HG03442 (cell line): ENCODE measurements at regions not wholly inside any gene's neighbourhood (a gene's known extent, or its start where the extent isn't known, plus 50 kb on each side); places are given as distances from the start of the nearest gene placed in this dataset.
"Not testable (repeated sequence)": the region's sequence is repeated elsewhere in the genome, so short reads cannot be mapped to it uniquely, and the experiment has no call there.

Experiments used
- ATAC-seq: cut with Tn5 transposase; IDR thresholded peaks from one replicate; pipeline ENCODE4 v1.9.1; 2021; ENCODE audit warnings: mild to moderate bottlenecking, moderate library complexity; ENCODE audit not compliant: unreplicated experiment

DNA sequence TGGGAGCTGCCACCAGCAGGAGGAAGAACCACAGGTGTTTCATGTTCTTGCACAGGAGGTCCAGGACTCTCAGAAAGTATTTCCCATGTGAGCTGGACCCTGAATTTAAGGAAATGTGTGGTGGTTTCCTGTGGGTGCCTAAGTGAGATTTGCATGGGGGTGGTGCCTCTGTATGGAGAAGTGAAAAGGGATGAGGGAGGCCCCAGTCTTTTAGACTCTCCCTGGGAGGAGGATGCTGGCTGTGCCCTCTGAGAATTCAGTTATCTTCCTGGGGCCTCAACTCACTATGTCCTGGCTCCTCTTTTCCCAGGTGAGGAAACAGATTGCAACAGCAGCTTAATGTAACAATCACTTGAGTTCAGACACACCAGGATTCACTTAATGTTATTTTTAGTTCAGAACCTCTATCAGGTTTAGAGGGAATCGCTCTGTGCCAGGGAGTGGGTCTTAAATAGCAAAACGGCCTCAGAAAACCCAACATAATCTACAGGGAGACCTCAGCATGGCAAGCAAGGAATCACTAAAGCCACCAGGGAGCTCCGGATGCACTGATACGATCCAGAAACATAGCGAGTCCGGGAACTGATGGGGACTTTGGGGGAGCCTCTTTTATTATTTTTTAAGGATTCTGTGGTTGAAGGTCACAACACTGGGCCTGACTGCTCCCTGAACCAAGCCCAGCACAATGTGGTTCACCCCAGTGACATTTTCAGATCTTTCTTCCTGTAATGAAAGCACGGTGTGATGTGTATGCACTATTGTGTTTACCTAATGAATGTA, 823.5 kb downstream of the TMEM121 start:
- not testable (repeated sequence) for ATAC-seq

DNA sequence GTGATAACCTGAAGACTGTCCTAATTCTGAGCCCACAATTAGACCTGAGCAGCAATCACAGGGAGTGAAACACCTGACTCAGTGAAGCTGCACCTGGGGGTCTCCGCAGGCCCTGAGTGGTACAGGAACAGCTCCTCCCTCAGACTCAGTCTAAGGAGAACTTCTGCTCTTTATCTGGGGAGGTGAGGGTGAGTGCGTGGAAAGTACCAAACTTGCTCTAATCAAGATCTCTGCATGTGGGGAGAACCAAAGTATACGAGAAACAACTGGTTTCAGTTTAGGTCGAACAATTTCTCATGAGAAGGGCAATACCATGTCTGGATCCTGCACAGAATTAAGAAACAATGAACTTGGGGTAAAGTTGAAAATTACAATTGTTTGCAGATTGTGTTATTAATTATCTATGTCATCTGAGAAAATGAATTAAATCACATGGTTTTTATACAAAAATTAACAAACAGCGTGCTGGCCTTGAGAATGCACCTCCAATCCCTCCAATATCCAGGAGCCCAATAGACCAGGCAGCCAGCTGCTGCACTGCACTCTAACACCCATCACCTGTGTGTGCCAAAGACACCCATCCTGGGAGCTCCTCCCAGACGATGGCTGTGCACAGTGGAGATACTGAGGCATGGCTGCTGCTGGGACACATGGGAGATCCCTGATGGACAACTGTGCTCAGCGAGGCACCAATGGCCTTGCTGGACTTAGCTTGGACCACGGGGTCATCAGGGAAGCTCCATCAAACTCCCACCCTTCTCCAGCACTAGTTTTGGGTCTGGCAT, 828.8 kb downstream of the TMEM121 start:
- ATAC-seq = not testable (repeated sequence)

DNA sequence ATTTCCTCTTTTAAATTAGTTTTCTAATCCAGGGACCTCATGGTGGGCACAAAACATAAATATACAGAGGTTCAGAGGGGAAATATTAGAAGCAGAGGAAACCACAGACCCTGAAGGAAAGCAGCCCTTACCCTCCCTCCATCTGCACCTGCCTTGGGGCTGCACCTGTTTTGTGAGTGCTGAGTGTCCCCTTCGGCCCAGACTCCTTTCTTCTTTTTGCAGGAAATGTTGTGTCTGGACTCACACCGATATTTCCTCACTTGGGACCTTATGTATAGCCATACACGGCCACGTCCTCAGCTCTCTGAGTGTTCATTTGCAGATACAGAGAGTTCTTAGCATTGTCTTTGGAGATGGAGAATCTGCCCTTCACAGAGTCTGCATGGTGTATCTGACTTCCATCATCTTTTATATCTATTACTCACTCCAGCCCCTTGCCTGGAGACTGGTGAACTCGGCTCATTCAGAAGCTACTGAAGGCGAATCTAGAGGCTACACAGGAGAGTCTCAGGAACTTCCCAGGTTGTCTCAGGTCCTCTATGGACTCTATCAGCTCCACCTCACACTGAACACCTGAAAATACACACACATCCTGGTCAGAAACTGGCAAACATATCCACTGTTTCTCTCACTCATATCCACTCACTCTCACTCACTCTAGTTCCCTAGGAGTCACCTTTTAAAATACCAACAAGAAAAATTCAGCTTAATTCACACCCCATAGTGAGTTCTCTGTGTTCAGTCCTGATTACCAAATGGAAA, 829.7 kb downstream of the TMEM121 start:
- not testable (repeated sequence) for ATAC-seq

DNA sequence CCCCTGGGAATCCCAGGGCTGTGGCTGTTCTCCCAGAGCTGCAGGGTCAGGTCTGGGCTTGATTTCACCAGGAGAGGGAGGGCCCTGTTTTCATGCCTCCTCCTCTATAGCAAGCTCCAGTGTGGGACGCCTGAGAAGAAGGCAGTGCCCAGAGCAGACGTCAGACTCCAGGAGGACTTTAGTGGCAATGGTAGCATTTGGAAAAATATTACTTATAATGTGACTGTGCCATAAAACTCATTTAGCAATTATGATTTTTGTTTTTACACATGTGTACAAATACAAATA, 830.2 kb downstream of the TMEM121 start:
- not testable (repeated sequence) for ATAC-seq

DNA sequence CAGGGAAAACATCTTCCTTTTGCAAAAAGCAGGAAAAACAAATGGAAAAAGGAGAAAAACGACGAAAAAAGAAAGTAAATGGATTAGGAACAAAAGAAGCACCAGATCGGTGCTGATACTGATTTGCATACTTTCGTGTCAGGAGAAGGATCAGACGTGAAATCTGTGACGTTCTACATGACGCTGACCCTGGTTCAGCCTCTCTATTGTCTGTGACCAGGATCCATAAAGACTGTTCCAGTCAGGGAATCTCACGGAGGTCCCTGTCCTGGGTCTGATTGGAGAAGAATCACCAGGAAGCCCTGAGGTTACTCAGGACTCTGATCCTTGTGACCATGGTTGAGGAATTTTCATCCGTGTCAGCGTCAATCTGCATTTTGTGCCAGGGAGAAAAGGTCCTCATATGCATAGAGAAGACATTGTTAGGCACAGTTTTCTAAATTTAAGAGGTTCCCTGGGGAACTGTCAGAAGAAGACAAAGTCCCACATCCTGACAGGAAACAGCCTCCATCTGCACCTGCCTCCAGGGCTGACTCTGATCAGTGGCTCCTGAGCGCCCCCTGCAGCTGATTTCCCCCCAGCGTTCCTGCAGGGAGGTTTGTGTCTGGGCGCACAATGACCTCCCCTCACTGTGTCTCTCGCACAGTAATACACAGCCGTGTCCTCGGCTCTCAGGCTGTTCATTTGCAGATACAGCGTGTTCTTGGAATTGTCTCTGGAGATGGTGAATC, 832.9 kb downstream of the TMEM121 start:
- not testable (repeated sequence) for ATAC-seq

DNA sequence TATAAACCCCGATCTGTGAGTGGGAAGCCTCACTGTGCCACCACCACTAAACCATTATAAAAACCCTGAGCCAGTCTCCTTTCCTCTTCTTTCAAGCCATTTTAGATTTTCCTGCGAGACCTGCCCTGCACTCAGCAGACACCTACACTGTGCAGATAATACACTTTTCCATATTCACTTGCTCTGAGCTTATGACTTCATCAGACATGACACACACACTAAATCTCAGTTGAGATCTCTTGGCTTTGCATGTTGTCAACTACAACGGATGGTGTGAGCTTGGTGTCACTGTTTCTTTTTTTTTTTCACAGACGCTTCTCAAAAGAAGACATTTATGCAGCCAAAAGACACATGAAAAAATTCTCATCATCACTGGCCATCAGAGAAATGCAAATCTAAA, 839.0 kb downstream of the TMEM121 start:
- not testable (repeated sequence) for ATAC-seq

DNA sequence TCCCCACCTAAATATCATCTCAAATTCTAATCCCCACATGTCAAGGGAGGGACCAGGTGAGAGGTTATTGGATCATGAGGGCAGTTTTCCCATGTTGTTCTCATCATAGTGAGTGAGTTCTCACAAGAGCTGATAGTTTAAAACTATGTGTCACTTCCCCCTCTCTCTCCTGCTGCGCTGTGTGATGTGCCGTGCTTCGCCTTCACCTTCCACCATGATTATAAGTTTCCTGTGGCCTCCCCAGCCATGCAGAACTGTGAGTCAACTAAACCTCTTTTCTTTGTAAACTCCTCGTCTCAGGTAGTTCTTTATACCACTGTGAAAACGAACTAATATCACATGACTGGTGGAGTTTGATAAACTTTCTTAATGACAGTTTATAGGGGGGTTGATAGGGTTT, 839.5 kb downstream of the TMEM121 start:
- ATAC-seq = not testable (repeated sequence)

DNA sequence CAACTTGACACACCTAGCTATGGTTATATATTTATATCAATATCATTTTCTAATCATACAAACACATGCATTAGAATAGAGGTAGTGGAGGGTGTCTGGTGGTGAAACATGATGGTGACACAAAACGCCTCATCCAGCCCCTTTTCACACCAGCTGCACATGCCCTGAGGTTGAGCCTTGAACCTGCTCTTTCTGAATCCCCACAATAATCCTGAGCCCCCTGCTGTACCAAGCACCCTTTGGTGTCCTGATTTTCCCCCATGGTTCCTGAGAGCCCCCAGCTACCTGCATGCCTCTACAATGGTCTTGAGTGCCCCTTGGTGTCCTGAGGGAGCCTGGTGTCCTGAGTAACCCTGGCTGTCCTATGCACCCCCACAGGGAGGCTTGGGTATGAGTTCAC, 840.6 kb downstream of the TMEM121 start:
- ATAC-seq = not testable (repeated sequence)

DNA sequence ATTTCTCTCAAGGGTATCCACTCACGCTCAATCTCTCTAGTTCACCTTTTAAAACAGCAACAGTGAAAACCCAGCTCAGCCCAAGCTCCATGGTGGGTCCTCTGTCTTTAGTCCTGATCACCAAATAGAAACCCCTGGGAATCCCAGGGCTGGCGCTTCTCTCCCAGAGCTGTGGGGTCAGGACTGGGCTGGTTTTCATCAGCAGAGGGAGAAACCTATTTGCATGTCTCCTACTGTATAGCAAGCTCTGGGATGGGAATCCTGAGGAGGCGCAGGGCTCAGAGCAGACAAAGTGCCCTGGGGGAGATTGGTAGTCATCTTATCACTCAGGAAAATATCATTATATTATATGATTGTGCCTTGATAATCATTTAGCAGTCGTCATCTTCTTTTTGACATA, 843.1 kb downstream of the TMEM121 start:
- not testable (repeated sequence) for ATAC-seq

DNA sequence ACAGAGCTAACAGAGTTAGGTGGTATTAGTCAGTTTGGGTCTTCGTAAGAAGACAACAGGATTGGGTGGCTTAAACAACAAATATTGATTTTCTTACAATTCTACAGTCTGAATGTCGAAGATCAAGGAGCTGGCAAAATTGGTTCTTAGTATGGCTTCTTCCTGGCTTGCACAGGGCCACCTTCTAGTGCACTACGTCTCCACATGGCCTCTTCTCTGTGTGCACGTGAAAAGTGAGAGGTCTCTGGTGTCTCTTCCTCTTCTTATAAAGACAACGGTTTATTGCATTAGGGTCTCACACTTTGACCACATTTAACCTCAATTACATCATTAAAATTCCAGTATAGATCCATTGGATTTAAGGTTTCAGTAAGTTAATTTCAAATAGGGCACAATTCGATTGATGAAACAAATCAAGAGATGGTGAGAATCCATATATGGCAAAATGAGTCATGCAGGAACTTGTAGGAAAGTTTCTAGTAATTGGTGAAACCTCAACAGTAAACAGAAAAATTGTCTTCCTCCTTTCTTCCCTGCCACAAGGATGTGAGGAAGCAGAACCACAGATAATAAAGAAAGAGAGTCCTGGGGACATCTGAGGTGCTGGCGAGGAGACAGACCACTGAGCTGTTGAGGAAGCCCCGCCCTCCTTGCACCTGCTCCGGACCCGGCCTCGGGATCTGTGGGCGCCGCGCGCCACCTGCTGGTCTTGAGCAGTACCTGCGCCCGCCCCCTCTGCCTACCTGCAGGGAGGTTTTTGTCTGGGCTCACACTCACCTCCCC, 846.7 kb downstream of the TMEM121 start:
- ATAC-seq = no peak

DNA sequence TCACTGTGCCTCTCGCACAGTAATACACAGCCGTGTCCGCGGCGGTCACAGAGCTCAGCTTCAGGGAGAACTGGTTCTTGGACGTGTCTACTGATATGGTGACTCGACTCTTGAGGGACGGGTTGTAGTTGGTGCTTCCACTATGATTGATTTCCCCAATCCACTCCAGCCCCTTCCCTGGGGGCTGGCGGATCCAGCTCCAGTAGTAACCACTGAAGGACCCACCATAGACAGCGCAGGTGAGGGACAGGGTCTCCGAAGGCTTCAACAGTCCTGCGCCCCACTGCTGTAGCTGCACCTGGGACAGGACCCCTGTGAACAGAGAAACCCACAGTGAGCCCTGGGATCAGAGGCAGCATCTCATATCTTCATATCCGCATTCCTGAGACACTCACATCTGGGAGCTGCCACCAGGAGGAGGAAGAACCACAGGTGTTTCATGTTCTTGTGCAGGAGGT, 847.3 kb downstream of the TMEM121 start:
- not testable (repeated sequence) for ATAC-seq

DNA sequence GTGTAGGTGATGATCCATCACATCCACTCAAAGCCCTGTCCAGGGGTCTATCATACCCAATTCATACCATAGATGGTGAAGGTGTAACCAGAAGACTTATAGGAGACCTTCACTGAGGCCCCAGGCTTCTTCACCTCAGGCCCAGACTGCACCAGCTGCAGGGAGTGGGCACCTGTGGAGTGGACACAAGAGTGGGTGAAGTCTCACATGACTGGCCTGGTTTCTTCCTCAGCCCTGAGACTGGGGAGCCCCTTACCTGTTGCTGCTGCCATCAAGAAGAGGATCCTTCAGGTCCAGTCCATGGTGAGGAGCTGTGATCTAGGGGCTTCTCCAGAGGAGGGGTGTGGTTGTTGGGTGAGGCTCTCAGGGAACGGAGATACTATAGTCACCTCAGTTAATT, 851.0 kb downstream of the TMEM121 start:
- ATAC-seq = no peak

DNA sequence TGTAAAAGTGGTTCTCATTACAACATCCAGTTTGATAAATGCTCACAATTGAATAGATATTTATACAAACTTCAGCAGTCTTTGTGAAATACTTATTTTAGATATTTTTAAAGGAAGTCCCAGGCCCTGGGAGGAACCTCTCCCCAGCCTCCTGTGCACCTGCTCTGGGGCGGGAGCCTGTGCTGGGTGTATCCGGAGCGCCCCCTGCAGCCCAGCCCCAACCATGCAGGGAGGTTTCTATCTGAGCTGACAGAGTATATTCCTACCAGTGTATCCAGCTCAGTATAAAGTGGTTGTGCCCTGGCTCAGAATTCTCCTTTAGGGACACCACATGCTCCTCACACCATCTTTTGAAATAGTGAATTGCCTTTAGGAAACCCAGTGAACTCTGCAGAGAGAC, 851.8 kb downstream of the TMEM121 start:
- ATAC-seq = no peak

DNA sequence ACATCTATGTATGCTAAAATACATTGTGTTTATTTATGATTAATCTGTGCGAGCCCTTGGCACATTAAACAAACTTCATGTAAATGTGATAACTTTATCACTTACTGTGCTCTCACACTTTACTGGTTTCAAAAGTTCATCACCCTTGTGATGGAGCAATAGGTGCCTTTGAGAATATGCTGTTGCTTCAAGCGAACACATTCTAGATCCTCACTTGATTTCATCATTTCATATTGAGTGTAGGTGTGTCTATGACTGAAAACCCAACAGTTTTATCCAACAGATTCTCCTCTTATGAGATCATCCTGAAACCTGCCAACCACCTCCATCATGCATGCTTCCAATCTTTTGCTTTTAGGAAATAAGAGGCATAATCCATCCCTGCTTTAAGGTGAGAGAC, 854.4 kb downstream of the TMEM121 start:
- no peak for ATAC-seq

DNA sequence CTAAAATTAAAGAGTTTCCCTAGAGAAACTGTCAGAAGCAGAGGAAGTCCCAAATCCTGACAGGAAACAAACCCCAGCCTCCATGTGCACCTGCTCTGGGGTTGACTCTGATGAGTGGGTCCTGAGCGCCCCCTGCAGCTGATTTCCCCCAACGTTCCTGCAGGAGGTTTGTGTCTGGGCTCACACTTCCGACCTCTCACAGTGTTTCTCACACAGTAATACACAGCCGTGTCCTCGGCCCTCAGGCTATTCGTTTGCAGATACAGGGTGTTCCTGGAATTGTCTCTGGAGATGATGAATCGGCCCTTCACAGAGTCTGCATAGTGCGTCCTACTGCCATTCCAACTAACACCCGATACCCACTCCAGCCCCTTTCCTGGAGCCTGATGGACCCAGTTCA, 862.8 kb downstream of the TMEM121 start:
- ATAC-seq = not testable (repeated sequence)

DNA sequence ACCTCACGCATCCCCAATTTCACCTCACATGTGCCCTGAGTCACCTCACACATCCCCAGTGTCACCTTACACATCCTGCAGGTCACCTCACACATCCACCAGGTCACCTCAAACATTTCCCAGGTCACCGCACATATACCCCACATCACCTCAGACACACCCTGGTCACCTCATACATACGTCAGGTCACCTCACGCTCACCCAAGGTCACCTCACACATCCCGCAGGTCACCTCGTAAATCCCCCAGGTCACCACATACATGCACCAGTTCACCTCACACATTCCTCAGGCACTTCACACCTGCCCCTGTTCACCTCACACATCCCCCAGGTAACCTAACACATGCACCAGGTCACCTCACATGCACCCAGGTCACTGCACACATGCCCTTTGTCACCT, 864.0 kb downstream of the TMEM121 start:
- ATAC-seq = no peak

DNA sequence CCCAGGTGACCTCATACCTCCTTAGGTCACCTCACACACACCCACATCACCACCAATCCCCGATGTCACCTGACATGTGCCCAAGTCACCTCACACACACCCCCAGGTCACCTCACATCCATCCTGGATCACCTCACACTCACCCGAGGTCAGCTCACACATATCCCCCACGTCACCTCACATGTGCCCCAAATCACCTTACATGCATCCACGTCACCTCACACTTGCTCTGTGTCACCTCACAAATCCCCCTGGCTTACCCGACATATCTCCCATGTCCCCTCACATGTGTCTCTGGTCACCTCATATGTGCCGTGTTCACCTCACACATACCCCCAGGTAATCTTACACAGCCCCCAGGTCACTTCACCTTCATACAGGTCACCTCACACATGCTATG, 864.6 kb downstream of the TMEM121 start:
- ATAC-seq = no peak

DNA sequence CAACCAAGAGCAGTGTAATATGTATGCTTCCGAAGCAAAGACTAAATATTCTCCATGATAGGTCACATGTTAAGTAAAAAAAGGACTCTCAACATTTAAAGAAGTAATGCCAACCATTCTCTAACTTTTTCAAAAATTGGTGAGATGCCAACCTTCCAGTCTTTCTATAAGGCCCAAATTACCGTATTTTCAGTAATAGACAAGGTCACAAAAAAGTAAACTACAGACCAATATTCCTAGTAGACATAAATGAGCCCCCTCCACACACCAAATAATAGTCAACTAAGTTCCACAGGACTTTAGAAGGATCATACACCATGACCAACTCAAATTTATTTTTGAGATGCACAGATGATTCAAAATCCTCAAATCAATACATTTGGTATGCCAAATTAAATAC, 867.4 kb downstream of the TMEM121 start:
- no peak for ATAC-seq

DNA sequence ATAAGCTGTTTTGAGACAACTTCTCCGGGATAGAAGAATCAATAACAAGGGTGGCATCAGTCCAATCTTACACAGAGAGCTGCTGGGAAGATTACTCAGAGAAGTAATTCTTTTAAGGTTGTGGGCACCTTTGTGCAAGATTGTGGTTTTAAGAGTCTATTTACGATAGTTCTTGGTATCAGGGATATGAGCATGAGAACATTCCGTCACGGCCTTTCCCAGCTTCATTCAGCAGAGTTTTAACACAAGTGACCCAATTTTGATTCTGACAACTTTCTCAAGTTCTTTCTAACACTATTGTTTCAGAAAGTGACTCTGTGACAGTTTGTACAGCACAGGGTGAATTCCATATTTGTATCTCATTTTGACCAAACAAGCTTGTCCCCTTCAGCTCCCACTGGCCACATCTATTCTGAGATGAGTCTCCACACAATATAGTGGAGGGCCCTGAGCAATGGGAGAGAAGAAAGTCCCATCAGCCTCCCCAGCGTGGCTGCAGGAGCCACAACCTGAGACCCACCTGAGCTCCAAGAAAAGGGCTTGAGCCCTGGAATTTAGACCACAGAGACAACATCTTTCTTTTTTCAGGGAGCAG, 869.2 kb downstream of the TMEM121 start:
- ATAC-seq = no peak

DNA sequence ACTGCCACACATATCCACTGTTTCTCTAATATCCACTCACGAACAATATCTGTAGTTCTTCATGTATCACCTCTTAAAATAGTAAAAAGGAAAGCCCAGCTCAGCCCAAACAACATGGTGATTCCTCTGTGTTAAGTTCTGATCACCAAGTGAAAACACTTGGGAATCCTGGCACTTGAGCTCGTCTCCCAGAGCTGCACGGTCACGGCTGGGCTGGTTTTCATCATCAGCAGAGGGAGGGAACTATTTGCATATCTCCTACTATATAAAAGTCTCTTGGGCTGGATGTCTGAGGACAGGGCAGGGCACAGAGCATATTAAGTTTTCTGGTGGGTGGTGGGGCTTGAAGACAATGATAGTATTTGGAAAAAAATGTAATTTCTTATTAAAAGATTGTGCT, 870.6 kb downstream of the TMEM121 start:
- no peak for ATAC-seq
